Transverse colon (tissue), 4 donors: ENCODE measurements at regions not wholly inside any gene's neighbourhood (a gene's known extent, or its start where the extent isn't known, plus 50 kb on each side); places are given as distances from the start of the nearest gene placed in this dataset.

Source experiments
- CTCF ChIP-seq, 5 experiments: fragments of 200-600 bp in 3 of 5; fragments of 450-650 bp in 2 of 5; sonication (generic) in 3 of 5; IDR thresholded peaks; 1 replicate in 2 of 5; 2 replicates in 3 of 5; pipeline ENCODE4 v1.5.1; 2016 to 2017; ENCODE audit warnings: antibody characterized with exemption in 5 of 5, inconsistent platforms in 3 of 5, mild to moderate bottlenecking in 2 of 5, moderate library complexity in 1 of 5
- EP300 ChIP-seq: sonication (generic); formaldehyde crosslinking; IDR thresholded peaks from one replicate; pipeline ENCODE4 v1.6.1; 2017; ENCODE audit warnings: antibody characterized with exemption, low read depth
- POLR2A ChIP-seq: fragments of 450-650 bp; IDR thresholded peaks from one replicate; pipeline ENCODE4 v1.6.1; 2016; ENCODE audit warnings: antibody characterized with exemption, mild to moderate bottlenecking, moderate library complexity
- POLR2AphosphoS5 ChIP-seq, 3 donors: sonication (generic); formaldehyde crosslinking; IDR thresholded peaks; one replicate each; pipeline ENCODE4 v1.6.1; 2016; ENCODE audit warnings: antibody characterized with exemption in 3 of 3

- TF ChIP-seq CTCF (IDR thresholded peaks at IDR 0.05) = no peak
- TF ChIP-seq POLR2AphosphoS5 (IDR thresholded peaks at IDR 0.05) = no peak
- no peak for TF ChIP-seq POLR2A
- no peak for TF ChIP-seq EP300
Measured at GRCh38 chr11:8790968-8791367, 108.4 kb downstream of the RPL27A start.
